Glutamatergic neuron (in vitro differentiated cells): ENCODE measurements at regions not wholly inside any gene's neighbourhood (a gene's known extent, or its start where the extent isn't known, plus 50 kb on each side); places are given as distances from the start of the nearest gene placed in this dataset.
A peak's percentile ranks its signal among the peaks of the same experiment; 100 is the strongest.

Source experiments
- DNase-seq: peaks from one replicate; pipeline ENCODE4 v3.0.0; 2022
- H3K27ac Mint-ChIP-seq: one replicate; pipeline ENCODE4 v1.8.0; 2020; ENCODE audit warnings: mild to moderate bottlenecking, mixed read lengths, inconsistent platforms; ENCODE audit not compliant: unreplicated experiment
- H3K27me3 Mint-ChIP-seq: one replicate; pipeline ENCODE4 v1.8.0; 2020; ENCODE audit warnings: mild to moderate bottlenecking, moderate library complexity, mixed read lengths, inconsistent platforms; ENCODE audit not compliant: unreplicated experiment
- H3K36me3 Mint-ChIP-seq: one replicate; pipeline ENCODE4 v1.8.0; 2020; ENCODE audit warnings: mild to moderate bottlenecking, mixed read lengths, inconsistent platforms; ENCODE audit not compliant: unreplicated experiment
- H3K4me1 Mint-ChIP-seq: one replicate; pipeline ENCODE4 v1.8.0; 2020; ENCODE audit warnings: mild to moderate bottlenecking, low read depth, mixed read lengths, inconsistent platforms; ENCODE audit not compliant: unreplicated experiment
- H3K4me3 Mint-ChIP-seq: one replicate; pipeline ENCODE4 v1.8.0; 2020; ENCODE audit warnings: mild to moderate bottlenecking, mixed read lengths, inconsistent platforms; ENCODE audit not compliant: unreplicated experiment
- H3K9me3 Mint-ChIP-seq: one replicate; pipeline ENCODE4 v1.8.0; 2020; ENCODE audit warnings: mild to moderate bottlenecking, moderate library complexity, mixed read lengths, inconsistent platforms; ENCODE audit not compliant: unreplicated experiment
- TF ChIP-seq, protein P1 (sequence below): fragments of 200-600 bp; sonication (generic); IDR thresholded peaks from one replicate; pipeline ENCODE4 v1.5.0; 2021; ENCODE audit not compliant: partially characterized antibody, unreplicated experiment

DNA sequence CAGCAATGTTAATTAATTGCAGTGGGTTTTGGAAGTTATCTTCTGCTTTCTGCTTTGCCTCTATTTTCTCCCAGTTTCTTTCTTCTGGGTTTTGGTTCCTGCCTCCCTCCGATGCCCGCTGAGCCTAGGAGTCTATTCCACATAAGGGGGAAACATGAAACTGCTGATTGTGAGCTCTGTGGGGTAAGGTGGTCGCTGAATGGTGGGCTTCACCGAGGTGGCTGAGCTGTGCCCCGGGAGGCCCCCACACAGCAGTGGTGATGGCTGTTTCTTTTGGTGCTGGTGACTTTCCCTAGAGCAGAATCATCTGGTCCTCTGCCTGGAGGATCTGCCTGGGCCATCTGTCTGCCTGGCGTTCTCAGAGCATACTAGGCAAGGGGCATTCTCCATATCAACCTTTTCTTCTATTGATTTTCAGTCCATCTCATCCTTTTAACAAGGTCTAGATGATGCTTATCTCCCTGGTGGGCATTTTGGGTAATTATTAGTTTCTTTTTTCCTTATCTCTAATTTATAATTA is 68.8 kb upstream of the ATP2B2 start:
- Mint-ChIP-seq H3K4me3 (peak overlapping the region; percentile 83), H3K27me3 (peaks cover 13% of the 10 kb centered on the region), H3K27ac (peak overlapping the region; percentile 96), H3K9me3 (peaks cover 6% of the 10 kb centered on the region), H3K4me1 (peaks cover 29% of the 10 kb centered on the region), H3K36me3 (no peaks in the 10 kb centered on the region)
- peak; percentile 68 for DNase-seq
- TF ChIP-seq, protein P1, sequence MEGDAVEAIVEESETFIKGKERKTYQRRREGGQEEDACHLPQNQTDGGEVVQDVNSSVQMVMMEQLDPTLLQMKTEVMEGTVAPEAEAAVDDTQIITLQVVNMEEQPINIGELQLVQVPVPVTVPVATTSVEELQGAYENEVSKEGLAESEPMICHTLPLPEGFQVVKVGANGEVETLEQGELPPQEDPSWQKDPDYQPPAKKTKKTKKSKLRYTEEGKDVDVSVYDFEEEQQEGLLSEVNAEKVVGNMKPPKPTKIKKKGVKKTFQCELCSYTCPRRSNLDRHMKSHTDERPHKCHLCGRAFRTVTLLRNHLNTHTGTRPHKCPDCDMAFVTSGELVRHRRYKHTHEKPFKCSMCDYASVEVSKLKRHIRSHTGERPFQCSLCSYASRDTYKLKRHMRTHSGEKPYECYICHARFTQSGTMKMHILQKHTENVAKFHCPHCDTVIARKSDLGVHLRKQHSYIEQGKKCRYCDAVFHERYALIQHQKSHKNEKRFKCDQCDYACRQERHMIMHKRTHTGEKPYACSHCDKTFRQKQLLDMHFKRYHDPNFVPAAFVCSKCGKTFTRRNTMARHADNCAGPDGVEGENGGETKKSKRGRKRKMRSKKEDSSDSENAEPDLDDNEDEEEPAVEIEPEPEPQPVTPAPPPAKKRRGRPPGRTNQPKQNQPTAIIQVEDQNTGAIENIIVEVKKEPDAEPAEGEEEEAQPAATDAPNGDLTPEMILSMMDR = peak; percentile 59

DNA sequence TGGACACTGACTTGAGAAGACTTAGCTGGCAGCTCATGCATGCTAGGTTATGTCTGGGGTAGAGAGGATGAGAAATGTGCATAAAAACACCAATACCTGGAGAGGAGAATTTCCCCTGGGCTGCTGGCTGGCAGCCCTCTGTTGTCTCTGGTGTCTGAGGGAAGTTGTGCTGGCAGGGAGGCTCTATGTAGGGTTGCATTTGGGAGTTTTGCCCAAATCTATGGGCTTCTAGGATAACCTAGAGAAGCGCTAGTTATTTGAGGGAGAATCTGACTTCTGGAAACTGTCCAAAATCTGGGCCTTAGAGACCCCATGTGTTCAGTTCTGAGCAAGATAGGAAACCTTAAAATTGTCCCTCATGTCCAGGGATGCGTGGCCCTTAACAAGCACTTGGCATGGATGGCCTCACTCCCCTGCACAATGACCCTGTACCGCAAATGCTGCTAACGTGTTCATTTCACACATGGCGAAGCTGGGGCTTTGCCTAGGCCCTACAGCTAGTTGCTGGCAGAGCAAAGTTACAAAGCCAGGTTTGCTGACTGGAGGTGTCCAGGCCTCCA is 70.3 kb upstream of the ATP2B2 start:
- Mint-ChIP-seq H3K9me3 (peaks cover 6% of the 10 kb centered on the region), H3K4me1 (peaks cover 29% of the 10 kb centered on the region), H3K27me3 (peaks cover 13% of the 10 kb centered on the region), H3K36me3 (no peaks in the 10 kb centered on the region), H3K27ac (peak overlapping the region; percentile 25), H3K4me3 (peak overlapping the region; percentile 4)
- no peak for DNase-seq
- TF ChIP-seq, protein P1 = no peak

DNA sequence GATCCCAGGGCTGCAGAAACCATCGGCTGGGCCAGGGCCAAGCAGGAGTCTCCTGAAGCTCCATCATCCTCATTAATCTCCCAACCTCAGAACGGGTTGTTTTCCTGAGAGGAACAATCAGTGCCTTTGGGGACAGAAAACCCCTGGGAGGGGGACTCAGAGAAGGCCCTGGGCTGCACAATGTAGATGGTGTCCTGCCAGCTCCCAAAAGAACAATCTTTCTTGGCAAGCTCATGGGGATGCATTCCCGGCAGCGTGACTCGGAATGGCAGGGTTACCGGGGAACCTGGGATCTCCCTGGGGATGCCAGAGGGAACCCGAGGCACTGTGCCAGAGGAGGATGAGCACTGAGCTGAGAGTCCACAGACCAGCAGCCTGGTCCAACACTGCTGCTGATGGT is 72.1 kb upstream of the ATP2B2 start:
- H3K9me3 Mint-ChIP-seq = peaks cover 6% of the 10 kb centered on the region
- H3K27me3 Mint-ChIP-seq = peaks cover 10% of the 10 kb centered on the region
- no peak overlapping the region for H3K4me3 Mint-ChIP-seq
- peaks cover 32% of the 10 kb centered on the region for H3K4me1 Mint-ChIP-seq
- H3K36me3 Mint-ChIP-seq = no peaks in the 10 kb centered on the region
- H3K27ac Mint-ChIP-seq = no peak overlapping the region
- TF ChIP-seq, protein P1 = no peak
- no peak for DNase-seq

DNA sequence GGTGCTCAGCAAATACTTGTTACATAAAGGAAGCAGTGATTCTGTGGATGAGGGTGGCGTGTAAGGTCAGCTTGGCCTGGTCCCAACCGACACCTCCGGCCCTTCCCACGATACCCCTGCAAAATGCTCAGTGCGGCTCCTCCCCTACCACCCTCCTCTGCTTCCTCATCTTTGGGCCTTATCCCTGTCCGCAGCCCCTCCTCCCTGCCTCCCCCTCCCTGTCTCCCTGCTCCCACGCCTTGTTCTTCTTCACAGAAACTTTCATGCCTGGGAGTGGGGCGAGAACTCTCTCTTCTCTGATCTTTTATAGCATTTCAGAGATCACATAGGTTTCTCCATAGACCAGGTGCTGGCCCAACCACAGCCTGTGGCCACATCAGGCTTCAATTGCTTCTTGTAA is 75.0 kb upstream of the ATP2B2 start:
- Mint-ChIP-seq H3K27me3 (no peaks in the 10 kb centered on the region), H3K9me3 (no peaks in the 10 kb centered on the region), H3K4me3 (no peak overlapping the region), H3K36me3 (no peaks in the 10 kb centered on the region), H3K27ac (no peak overlapping the region), H3K4me1 (peaks cover 9% of the 10 kb centered on the region)
- no peak for DNase-seq
- TF ChIP-seq, protein P1 = no peak

DNA sequence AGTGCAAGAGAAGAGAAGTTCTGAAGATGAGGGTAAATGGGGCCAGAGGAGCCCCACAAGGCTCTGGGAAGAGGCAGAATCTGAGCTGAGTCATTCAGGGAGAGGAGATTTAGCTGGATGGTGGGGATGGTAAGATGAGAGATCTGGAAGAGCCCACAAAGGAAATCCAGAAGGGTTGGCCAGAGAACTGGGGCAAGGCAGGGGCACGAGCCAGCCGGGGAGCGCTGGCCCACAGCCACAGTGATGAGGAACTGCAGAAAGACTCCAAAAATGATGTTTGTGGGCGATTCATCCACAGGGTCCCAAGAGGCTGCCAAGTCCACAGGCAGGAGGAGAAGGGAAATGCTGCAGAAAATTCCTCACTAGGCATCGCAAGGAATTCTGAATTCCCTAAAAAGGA is 75.9 kb upstream of the ATP2B2 start:
- DNase-seq = no peak
- no peak overlapping the region for H3K4me3 Mint-ChIP-seq
- H3K36me3 Mint-ChIP-seq = no peaks in the 10 kb centered on the region
- TF ChIP-seq, protein P1 = no peak
- H3K27ac Mint-ChIP-seq = no peak overlapping the region
- H3K27me3 Mint-ChIP-seq = no peaks in the 10 kb centered on the region
- no peaks in the 10 kb centered on the region for H3K9me3 Mint-ChIP-seq
- peaks cover 7% of the 10 kb centered on the region for H3K4me1 Mint-ChIP-seq
